HG02588 (cell line): ENCODE measurements at regions not wholly inside any gene's neighbourhood (a gene's known extent, or its start where the extent isn't known, plus 50 kb on each side); places are given as distances from the start of the nearest gene placed in this dataset.

Experiments used
- ATAC-seq: cut with Tn5 transposase; IDR thresholded peaks from one replicate; pipeline ENCODE4 v1.9.1; 2021; ENCODE audit warnings: mild to moderate bottlenecking, moderate library complexity; ENCODE audit not compliant: unreplicated experiment

GRCh38 chr10:130998642-130999041 lies 312.9 kb downstream of the TCERG1L start:
- no peak for ATAC-seq

- no peak for ATAC-seq
These were observed 311.9 kb downstream of the TCERG1L start for GRCh38 chr10:130999376-131000202.

GRCh38 chr10:131000244-131000643 lies 311.3 kb downstream of the TCERG1L start:
- no peak for ATAC-seq

GRCh38 chr10:131000743-131001142 lies 310.8 kb downstream of the TCERG1L start:
- no peak for ATAC-seq

GRCh38 chr10:131001438-131001837 lies 310.1 kb downstream of the TCERG1L start:
- no peak for ATAC-seq

- no peak for ATAC-seq
These were observed 309.3 kb downstream of the TCERG1L start for GRCh38 chr10:131002031-131002861.

GRCh38 chr10:131003455-131003854 lies 308.1 kb downstream of the TCERG1L start:
- no peak for ATAC-seq

GRCh38 chr10:131004276-131004675 lies 307.2 kb downstream of the TCERG1L start:
- no peak for ATAC-seq

- no peak for ATAC-seq
These were observed 304.9 kb downstream of the TCERG1L start for GRCh38 chr10:131006458-131007256.

- ATAC-seq = no peak
These were observed 301.7 kb downstream of the TCERG1L start for GRCh38 chr10:131009791-131010190.

GRCh38 chr10:131010965-131011575 lies 300.5 kb downstream of the TCERG1L start:
- no peak for ATAC-seq

- no peak for ATAC-seq
These were observed 299.4 kb downstream of the TCERG1L start for GRCh38 chr10:131011936-131012640.

GRCh38 chr10:131012641-131012985 lies 298.9 kb downstream of the TCERG1L start:
- ATAC-seq = no peak

- ATAC-seq = no peak
These were observed 298.1 kb downstream of the TCERG1L start for GRCh38 chr10:131013281-131013912.

- ATAC-seq = no peak
These were observed 297.2 kb downstream of the TCERG1L start for GRCh38 chr10:131014271-131014670.

- ATAC-seq = no peak
These were observed 296.2 kb downstream of the TCERG1L start for GRCh38 chr10:131015271-131015670.

- ATAC-seq = no peak
These were observed 295.0 kb downstream of the TCERG1L start for GRCh38 chr10:131016556-131016955.

- ATAC-seq = no peak
These were observed 293.8 kb downstream of the TCERG1L start for GRCh38 chr10:131017566-131018285.

GRCh38 chr10:131018886-131019500 lies 292.5 kb downstream of the TCERG1L start:
- ATAC-seq = no peak
